Brain microvascular endothelial cell (primary cell): ENCODE measurements at regions not wholly inside any gene's neighbourhood (a gene's known extent, or its start where the extent isn't known, plus 50 kb on each side); places are given as distances from the start of the nearest gene placed in this dataset.

Source experiments
- DNase-seq: peaks from one replicate; pipeline ENCODE4 v3.0.0-alpha.2; 2020
- H3K27ac ChIP-seq: fragments of 250-450 bp; sonication (Bioruptor Pico); 2 replicates; pipeline ENCODE4 v1.5.1; 2020; ENCODE audit warnings: mild to moderate bottlenecking, moderate library complexity
- H3K27me3 ChIP-seq: fragments of 250-450 bp; sonication (Bioruptor Pico); replicated peaks from 2 replicates; pipeline ENCODE4 v1.5.1; 2020; ENCODE audit warnings: mild to moderate bottlenecking
- H3K36me3 ChIP-seq: fragments of 250-450 bp; sonication (Bioruptor Pico); replicated peaks from 2 replicates; pipeline ENCODE4 v1.5.1; 2020; ENCODE audit warnings: mild to moderate bottlenecking
- H3K4me3 ChIP-seq: 2 replicates; pipeline ENCODE4 v1.5.1; 2011; ENCODE audit warnings: low read depth, mild to moderate bottlenecking, control low read depth, low read length, moderate library complexity
- CTCF ChIP-seq: IDR thresholded peaks from 2 replicates; pipeline ENCODE4 v1.5.1; 2011; ENCODE audit warnings: low read depth, mild to moderate bottlenecking, moderate library complexity, low read length, control low read depth, inconsistent platforms; ENCODE audit errors: missing control alignments
- in situ Hi-C: cut with HindIII; loops from 2 replicates; pipeline ENCODE4 v1.10.0; 2017; ENCODE audit warnings: low sequenced_read_pairs, low pct_ligation_motif_present

GRCh38 chr2:562391-563364 lies 114.5 kb downstream of the TMEM18 start:
- Histone ChIP-seq H3K4me3 (no peak overlapping the region), H3K27ac (no peak overlapping the region), H3K27me3 (no peaks in the 10 kb centered on the region), H3K36me3 (no peaks in the 10 kb centered on the region)
- no peak for TF ChIP-seq CTCF
- DNase-seq: no peak
- in situ Hi-C loops: no loop called here

DNA sequence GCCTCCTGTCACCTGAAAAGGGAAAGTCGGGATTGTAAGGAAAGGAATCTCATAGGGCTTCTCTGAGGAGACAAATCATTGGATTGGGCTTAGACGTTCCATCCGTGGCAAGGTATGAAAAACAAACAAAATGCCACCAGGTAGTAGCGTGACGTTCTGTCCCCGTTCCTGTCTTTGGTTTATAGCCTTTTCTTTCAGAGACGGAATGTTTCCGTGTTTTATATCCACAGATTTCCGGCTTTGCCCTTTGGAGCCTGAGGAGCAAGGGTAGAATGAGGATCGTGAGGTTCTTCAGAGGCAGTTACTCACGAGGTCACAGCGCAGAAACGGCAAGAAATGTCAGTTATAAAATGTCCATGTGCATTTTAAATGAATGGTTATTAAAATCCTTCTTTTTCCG lies 118.3 kb downstream of the TMEM18 start:
- DNase-seq: no peak
- H3K27me3 ChIP-seq: no peaks in the 10 kb centered on the region
- no peak overlapping the region for H3K4me3 ChIP-seq
- in situ Hi-C loops: no loop called here
- no peak for TF ChIP-seq CTCF
- H3K36me3 ChIP-seq: no peaks in the 10 kb centered on the region
- H3K27ac ChIP-seq: no peak overlapping the region

GRCh38 chr2:558302-558642 lies 118.9 kb downstream of the TMEM18 start:
- no peak for TF ChIP-seq CTCF
- no peak overlapping the region for H3K4me3 ChIP-seq
- H3K36me3 ChIP-seq: no peaks in the 10 kb centered on the region
- in situ Hi-C loops: no loop called here
- no peak for DNase-seq
- H3K27me3 ChIP-seq: no peaks in the 10 kb centered on the region
- H3K27ac ChIP-seq: no peak overlapping the region

GRCh38 chr2:557635-558301 lies 119.4 kb downstream of the TMEM18 start:
- TF ChIP-seq CTCF: no peak
- Histone ChIP-seq H3K4me3 (no peak overlapping the region), H3K27me3 (no peaks in the 10 kb centered on the region), H3K27ac (no peak overlapping the region), H3K36me3 (no peaks in the 10 kb centered on the region)
- in situ Hi-C loops: no loop called here
- DNase-seq: no peak

DNA sequence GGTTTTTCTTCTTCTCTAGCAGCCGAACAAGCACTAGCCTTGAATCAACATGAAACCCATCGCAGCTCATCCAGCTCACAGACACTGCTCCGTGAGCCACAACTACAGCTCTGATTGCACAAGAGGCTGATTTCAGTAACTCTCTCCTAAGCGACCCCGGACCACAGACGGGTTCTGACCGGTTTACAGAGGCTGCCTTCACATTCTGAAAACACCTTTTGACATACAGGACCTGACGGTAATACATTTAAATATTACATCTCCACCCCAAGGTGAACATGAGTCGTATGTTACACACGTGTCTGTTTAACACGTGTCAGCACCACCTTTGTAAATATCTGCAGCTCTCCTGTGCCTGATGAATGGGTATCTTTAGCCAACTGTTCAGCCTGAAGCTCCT lies 120.7 kb downstream of the TMEM18 start:
- in situ Hi-C loops: no loop called here
- H3K27ac ChIP-seq: no peak overlapping the region
- no peak for DNase-seq
- no peaks in the 10 kb centered on the region for H3K36me3 ChIP-seq
- no peak for TF ChIP-seq CTCF
- no peak overlapping the region for H3K4me3 ChIP-seq
- H3K27me3 ChIP-seq: no peaks in the 10 kb centered on the region
